Central memory CD8-positive, alpha-beta T cell (primary cell): ENCODE measurements at regions not wholly inside any gene's neighbourhood (a gene's known extent, or its start where the extent isn't known, plus 50 kb on each side); places are given as distances from the start of the nearest gene placed in this dataset.
"Not testable (repeated sequence)": the region's sequence is repeated elsewhere in the genome, so short reads cannot be mapped to it uniquely, and the experiment has no call there.

Source experiments
- ATAC-seq: fragments of 150-1000 bp; cut with Tn5 transposase; replicated peaks from 2 replicates; pipeline ENCODE4 v1.10.0; 2022; ENCODE audit warnings: mild to moderate bottlenecking, moderate FRiP score, moderate number of reproducible peaks; ENCODE audit not compliant: poor library complexity, severe bottlenecking; ENCODE audit errors: extremely low read depth
- DNase-seq, 2 donors: peaks; one replicate each; pipeline ENCODE4 v3.0.0; 2021; ENCODE audit warnings: low spot score in 2 of 2
- H3K27ac Mint-ChIP-seq: one replicate; pipeline ENCODE4 v1.8.0; 2022; ENCODE audit warnings: low read depth, mild to moderate bottlenecking, moderate library complexity, mixed read lengths
- H3K27me3 Mint-ChIP-seq: one replicate; pipeline ENCODE4 v1.8.0; 2022; ENCODE audit warnings: mixed read lengths
- H3K36me3 Mint-ChIP-seq: one replicate; pipeline ENCODE4 v1.8.0; 2022; ENCODE audit warnings: mild to moderate bottlenecking, moderate library complexity, mixed read lengths; ENCODE audit not compliant: insufficient read depth
- H3K4me1 Mint-ChIP-seq: one replicate; pipeline ENCODE4 v1.8.0; 2022; ENCODE audit warnings: mixed read lengths
- H3K4me3 Mint-ChIP-seq: one replicate; pipeline ENCODE4 v1.8.0; 2022; ENCODE audit warnings: mild to moderate bottlenecking, moderate library complexity, mixed read lengths
- H3K9me3 Mint-ChIP-seq: one replicate; pipeline ENCODE4 v1.8.0; 2022; ENCODE audit warnings: mixed read lengths

DNA sequence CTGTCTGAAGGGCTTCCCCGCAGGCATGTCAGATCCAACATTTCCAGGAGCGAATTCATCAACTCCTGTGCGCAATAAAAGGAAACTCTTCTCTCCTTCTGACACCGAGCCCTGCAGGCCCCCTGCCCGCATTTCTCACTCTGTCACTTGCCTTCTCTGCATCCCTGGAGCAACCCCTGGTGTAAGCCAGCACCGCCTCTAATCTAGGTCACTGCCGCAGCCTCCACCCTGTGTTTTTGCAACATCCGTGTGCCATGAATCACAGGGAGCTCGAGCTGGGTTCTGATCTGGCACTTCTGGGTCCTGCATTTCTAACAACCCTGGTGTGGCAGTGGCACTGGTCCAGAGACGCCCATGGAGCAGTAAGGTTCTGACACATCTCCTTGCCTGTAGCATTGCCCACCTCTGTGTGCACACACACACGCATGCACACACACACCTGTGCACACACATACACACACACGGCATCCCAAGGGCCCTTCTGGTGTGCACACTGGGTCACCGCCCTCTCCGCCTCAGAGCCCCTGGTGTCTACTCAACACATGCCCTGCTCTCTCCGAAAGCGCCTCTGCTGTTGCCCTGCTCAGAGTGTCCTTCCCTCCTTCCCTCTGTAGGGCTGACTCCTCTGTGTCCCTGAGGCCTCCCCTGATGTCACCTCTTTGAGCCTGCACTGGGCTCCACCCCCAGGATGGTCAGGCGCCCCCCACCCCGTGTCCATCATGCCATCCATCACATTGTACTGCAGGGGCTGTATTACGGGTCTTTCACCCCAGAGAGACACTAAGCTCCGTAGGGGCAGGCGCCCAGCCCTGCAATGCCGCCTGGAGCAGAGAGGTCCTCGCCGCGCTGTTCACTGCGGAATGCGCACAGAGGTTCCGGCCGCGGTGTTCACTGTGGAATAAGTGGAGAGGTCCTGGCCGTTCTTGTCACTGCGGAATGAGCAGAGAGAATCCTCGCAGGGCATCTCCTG, 111.4 kb upstream of the SFSWAP start:
- H3K36me3 Mint-ChIP-seq: peaks cover 2% of the 10 kb centered on the region
- H3K27me3 Mint-ChIP-seq: no peaks in the 10 kb centered on the region
- H3K27ac Mint-ChIP-seq: peak overlapping the region; percentile 27
- peaks cover 41% of the 10 kb centered on the region for H3K4me1 Mint-ChIP-seq
- ATAC-seq (no peak), DNase-seq (no peak)
- H3K9me3 Mint-ChIP-seq: no peaks in the 10 kb centered on the region
- H3K4me3 Mint-ChIP-seq: no peak overlapping the region

DNA sequence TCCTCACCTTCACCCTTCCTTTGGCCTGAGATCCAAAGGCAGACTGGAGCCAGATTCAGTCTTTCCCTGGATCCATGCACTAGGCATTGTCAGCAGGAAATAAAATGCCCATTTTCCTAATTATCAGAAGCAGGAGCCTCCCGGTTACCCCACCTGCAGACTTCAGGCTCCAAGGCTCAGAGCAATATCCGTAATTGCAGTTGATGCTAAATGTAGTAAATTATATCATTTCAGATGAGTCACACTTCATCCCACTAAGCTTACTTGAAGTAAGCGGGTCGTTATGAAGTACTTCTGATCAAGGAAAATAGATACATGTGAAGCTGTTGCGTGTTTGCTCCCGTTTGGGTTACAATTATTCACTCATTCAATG, 110.7 kb upstream of the SFSWAP start:
- H3K4me3 Mint-ChIP-seq: no peak overlapping the region
- peaks cover 2% of the 10 kb centered on the region for H3K36me3 Mint-ChIP-seq
- no peak for DNase-seq
- no peak for ATAC-seq
- no peaks in the 10 kb centered on the region for H3K27me3 Mint-ChIP-seq
- peaks cover 48% of the 10 kb centered on the region for H3K4me1 Mint-ChIP-seq
- H3K9me3 Mint-ChIP-seq: no peaks in the 10 kb centered on the region
- no peak overlapping the region for H3K27ac Mint-ChIP-seq

DNA sequence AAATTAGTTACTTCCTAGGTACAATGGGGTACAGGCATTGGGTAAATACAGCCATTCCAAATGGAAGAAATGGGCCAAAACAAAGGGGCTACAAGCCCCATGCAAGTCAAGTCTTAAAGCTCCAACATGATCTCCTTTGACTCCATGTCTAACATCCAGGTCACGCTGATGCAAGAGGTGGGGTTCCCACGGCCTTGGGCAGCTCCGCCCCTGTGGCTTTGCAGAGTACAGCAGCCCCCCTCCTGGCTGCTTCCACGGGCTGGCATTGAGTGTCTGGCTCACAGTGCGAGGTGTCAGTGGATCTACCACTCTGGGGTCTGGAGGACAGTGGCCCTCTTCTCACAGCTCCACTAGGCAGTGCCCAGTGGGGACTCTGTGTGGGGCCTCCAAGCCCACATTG, 109.4 kb upstream of the SFSWAP start:
- H3K27me3 Mint-ChIP-seq, DNase-seq, H3K27ac Mint-ChIP-seq, H3K36me3 Mint-ChIP-seq, ATAC-seq, H3K4me3 Mint-ChIP-seq, H3K9me3 Mint-ChIP-seq: not testable (repeated sequence)
- peaks cover 59% of the 10 kb centered on the region for H3K4me1 Mint-ChIP-seq

DNA sequence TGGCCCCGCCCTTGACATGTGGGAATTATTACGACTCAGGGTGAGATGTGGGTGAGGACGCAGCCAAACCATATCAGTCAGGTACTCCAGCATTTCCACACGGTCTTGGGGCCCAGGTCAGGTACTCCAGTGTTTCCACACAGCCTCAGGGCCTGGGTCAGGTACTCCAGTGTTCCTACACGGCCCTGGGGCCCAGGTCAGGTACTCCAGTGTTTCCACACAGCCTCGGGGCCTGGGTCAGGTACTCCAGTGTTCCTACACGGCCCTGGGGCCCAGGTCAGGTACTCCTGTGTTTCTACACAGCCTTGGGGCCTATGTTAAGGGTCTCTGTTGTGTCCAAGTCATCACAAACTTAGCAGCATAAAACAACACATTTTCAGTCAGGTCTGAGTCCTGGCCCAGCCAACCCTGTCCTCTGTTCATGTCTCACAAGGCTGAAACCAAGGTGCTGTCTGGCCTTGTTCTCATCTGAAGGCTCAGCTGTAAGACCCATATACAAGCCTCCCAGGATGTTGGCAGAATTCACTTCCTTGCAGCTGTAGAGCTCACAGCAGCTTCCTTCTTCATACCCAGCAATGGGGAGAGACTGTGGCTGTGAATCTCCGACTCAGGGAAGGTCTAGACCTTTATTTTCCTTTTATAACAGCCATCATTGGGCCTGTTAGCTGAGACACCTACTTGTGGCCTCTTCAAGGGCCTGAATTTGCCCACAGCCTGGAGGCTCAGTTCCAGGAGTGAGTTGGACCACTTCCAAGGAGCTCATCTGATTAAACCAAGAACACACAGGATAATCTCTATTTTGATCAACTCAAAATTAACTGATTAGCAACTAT, 107.6 kb upstream of the SFSWAP start:
- Mint-ChIP-seq H3K36me3 (no peaks in the 10 kb centered on the region), H3K27me3 (no peaks in the 10 kb centered on the region), H3K9me3 (no peaks in the 10 kb centered on the region), H3K4me3 (peak overlapping the region; percentile 84), H3K27ac (no peak overlapping the region), H3K4me1 (peaks cover 71% of the 10 kb centered on the region)
- ATAC-seq: no peak
- DNase-seq: no peak

DNA sequence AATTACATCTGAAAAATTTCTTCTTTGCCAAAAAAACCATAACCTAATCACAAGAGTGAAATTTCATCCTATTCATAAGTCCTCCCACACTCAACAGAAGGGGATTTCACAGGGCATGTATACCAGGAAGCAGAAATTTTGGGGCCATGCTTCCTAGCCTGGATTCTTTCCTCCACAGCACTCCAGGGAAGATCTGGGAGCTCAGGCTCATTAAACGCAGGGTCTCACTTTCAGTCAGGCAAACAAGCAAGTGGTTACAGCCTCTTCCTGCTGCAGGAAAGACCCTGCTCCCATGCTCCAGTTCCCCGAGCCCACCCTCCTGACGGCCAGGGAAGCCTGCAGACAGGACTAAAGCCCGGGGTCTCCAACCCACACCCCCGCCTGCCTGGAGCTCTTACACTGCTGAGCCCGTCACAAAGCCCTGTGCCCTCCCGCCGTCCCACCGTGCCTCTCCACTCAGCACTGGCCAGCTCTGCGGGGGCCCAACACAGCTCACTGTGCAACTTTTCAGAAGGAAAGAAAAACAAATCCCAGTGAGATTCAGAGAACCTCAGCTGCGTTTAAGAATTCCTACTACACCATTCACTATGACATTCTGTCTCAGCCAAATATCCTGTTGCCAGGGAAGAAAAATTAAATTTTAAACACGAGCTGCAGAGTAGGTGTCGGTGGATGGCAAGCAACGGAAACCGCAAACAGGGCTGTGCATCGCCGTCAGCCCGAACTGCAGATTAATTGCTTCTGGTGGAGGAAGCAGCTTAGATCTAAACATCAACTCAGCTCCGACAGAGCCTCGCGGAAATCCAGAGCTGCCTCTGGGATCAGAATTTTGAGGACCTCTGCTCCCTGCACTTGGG, 106.7 kb upstream of the SFSWAP start:
- Mint-ChIP-seq H3K27me3 (no peaks in the 10 kb centered on the region), H3K36me3 (no peaks in the 10 kb centered on the region), H3K4me3 (peak overlapping the region; percentile 84), H3K9me3 (no peaks in the 10 kb centered on the region), H3K4me1 (peaks cover 68% of the 10 kb centered on the region), H3K27ac (no peak overlapping the region)
- ATAC-seq: peak; percentile 75
- peak in 1 of 2 donors; percentile 27 for DNase-seq

DNA sequence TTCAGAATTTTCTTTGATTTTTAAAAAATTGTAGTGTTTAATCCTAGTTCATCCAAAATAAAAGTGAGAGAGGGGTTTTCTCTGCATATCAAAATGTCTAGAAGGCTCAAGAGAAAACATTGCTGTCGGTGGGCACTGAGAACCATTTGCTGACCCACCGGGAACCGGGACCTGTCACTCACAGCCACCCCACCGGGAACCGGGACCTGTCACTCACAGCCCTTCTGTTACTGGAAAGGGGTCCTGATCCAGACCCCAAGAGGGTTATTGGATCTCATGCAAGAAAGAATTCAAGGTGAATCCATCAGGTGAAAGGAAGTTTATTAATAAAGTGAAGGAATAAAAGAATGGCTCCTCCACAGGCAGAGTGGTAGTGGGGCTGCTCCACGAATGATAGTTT, 106.0 kb upstream of the SFSWAP start:
- H3K9me3 Mint-ChIP-seq: no peaks in the 10 kb centered on the region
- ATAC-seq: no peak
- peaks cover 68% of the 10 kb centered on the region for H3K4me1 Mint-ChIP-seq
- no peak overlapping the region for H3K27ac Mint-ChIP-seq
- peak overlapping the region; percentile 84 for H3K4me3 Mint-ChIP-seq
- no peaks in the 10 kb centered on the region for H3K27me3 Mint-ChIP-seq
- DNase-seq: no peak
- H3K36me3 Mint-ChIP-seq: no peaks in the 10 kb centered on the region

DNA sequence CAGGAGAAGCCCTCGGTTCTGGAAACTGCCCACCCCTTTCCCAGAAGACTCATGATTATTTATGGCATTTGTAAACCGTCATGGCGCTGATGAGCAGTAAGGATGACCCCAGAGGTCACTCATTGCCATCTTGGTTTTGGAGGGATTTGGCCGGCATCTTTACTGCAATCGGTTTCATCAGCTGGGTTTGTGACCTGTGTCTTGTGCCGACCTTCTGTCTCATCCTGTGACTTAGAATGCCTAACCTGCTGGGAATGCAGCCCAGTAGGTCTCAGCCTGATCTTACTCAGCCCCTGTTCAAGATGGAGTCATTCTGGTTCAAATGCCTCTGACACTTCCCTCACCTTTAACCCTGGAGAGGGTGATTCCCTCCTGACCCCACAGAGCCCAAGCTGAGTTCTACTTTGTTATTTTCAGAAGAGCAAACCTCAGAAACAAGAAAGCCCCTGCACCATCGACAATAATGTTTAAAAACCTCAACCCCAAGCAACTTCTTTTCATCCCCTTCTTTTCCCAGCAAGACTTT, 105.5 kb upstream of the SFSWAP start:
- Mint-ChIP-seq H3K27ac (no peak overlapping the region), H3K27me3 (no peaks in the 10 kb centered on the region), H3K36me3 (no peaks in the 10 kb centered on the region), H3K4me3 (peak overlapping the region; percentile 34), H3K9me3 (no peaks in the 10 kb centered on the region), H3K4me1 (peaks cover 67% of the 10 kb centered on the region)
- no peak for DNase-seq
- ATAC-seq: no peak

DNA sequence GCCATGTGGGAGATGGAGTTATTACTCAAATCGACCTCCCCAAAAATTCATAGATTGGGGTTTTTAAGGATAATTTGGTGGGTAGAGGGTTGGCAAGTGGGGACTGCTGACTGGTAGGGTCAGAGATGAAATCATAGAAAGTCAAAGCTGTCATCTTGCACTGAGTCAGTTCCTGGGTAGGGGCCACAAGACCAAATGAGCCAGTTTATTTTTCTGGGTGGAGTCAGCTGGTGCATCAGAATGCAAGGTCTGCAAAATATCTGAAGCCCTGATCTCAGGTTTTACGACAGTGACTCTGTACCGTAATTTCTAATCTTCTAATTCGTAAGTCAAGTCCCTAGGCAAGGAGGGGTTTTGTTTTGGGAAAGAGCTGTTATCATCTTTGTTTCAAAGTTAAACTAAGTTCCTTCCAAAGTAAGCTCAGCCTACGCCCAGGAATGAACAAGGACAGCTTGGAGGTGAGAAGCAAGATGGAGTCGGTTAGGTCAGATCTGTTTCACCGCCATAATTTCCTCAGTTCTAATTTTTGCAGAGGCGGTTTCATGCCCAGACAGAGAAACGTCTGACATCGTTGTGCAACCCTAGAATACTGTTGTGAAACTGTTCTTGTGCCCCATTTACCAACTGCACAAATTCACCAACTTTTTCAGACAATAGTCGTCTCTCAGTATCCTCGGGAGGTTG, 104.5 kb upstream of the SFSWAP start:
- DNase-seq (no peak), ATAC-seq (no peak)
- H3K4me1 Mint-ChIP-seq: peaks cover 62% of the 10 kb centered on the region
- no peaks in the 10 kb centered on the region for H3K9me3 Mint-ChIP-seq
- no peaks in the 10 kb centered on the region for H3K36me3 Mint-ChIP-seq
- H3K27me3 Mint-ChIP-seq: no peaks in the 10 kb centered on the region
- no peak overlapping the region for H3K27ac Mint-ChIP-seq
- no peak overlapping the region for H3K4me3 Mint-ChIP-seq

DNA sequence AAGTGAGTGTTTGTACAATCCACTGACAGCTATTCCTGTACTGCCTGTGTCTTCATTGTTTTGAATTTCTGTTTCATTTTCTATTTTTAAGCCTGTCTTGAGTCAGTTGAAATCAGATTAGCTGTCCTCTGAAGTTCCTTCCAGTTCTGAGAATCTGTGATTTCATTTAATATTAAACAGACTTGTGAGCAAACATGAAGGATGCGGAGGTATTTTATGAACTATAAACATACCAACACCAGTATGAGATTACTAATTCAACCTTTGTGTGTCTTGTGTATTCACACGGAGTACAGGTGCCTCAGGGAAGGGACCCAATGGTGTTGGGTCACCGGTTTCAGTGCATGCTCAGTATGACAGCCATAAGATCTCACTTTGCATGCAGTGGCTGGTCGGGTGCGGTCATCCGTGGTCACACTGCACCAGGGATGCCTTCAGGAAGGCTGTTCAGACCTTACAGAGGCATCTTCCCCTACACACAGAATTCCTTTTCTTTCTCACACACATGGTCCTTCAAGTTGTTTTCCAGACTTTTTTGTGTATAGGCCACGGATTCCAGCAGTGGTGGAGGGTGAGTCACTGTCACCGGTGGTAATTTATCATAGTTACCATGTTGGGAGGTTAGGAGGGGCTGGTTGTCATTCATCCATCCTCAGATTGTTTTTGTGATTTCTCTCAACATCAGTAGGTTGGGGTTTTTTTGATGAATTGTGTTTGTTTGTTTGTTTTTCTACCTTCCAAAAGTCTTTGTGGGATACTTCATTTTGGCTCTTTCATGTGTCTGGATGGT, 103.0 kb upstream of the SFSWAP start:
- H3K4me3 Mint-ChIP-seq: peak overlapping the region; percentile 42
- peak overlapping the region; percentile 25 for H3K27ac Mint-ChIP-seq
- no peak for DNase-seq
- H3K36me3 Mint-ChIP-seq: peaks cover 1% of the 10 kb centered on the region
- no peaks in the 10 kb centered on the region for H3K27me3 Mint-ChIP-seq
- no peak for ATAC-seq
- peaks cover 54% of the 10 kb centered on the region for H3K4me1 Mint-ChIP-seq
- H3K9me3 Mint-ChIP-seq: no peaks in the 10 kb centered on the region

DNA sequence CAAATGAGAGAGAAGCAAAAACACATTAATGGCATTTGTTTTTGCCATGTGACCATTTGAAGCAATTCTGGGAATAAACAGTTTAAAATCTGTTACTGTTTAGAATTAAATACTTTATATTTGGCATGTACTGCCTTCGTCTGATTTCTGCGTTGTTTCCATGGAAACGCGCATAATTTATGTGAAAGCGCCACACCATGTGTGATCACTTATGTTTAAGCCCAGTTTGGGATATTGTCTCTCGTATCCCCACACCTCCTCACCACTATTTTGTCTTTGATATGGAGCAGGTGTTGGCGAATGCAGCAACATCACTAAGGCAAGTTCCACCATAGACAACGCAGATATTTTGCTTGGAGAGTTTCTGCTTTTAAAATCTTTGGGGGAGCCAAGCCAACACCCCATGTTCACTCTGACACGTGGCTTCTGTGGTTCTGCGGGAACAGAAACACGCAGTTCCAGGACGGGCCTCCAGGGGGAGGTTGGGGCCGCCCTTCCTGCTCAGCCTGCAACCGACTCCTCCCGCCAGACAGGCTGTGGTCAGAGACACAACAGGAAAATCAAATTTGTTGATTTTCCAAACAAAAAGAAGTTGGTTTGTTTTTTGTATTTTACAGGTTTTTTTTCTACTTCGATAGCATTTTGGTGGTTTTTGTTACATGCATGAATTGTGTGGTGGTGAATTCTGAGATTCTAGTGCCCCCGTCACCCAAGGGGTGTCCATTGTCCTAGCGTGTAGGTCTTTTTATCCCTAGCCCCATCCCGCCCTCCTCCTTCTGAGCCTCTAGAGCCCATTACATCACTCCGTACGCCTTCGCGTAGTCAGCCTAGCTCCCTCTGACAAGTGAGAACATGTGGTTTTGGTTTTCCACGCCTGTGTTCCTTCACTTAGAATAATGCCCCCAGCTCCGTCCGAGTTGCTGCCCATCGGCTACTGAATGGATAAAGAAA, 101.9 kb upstream of the SFSWAP start:
- DNase-seq: peak; percentile 50 to 52
- peak overlapping the region; percentile 35 for H3K27ac Mint-ChIP-seq
- peak overlapping the region; percentile 45 for H3K4me3 Mint-ChIP-seq
- H3K27me3 Mint-ChIP-seq: no peaks in the 10 kb centered on the region
- peaks cover 1% of the 10 kb centered on the region for H3K36me3 Mint-ChIP-seq
- no peaks in the 10 kb centered on the region for H3K9me3 Mint-ChIP-seq
- H3K4me1 Mint-ChIP-seq: peaks cover 44% of the 10 kb centered on the region
- peak; percentile 57 for ATAC-seq
